ENCODE measurements at regions not wholly inside any gene's neighbourhood (a gene's known extent, or its start where the extent isn't known, plus 50 kb on each side); places are given as distances from the start of the nearest gene placed in this dataset.

DNA sequence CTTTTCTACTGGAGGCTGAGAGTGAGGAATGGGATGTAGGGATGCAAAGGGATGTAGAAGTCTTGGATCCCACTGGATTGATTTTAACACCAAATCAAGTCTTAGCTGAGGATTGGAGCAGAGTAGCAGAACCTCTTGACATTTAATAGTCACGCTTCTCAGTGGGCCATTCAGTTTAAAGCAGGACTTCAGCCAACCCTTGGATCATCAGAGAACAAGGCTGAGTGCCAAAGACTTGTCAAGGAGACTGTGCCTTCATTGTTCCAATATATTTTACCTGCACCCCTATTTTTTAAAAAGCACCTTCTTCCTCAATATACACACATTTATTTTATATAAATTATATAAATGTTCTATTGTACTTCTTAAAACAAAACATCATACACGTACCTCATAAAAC, 242.4 kb upstream of the ST6GAL2 start:
- no peak for TF ChIP-seq POLR2A (IDR thresholded peaks at IDR 0.05; ENCODE audit: low read length)
- TF ChIP-seq GATA1 (IDR thresholded peaks at IDR 0.05; ENCODE audit: low read depth, low read length) = no peak

All from erythroblast (primary cell).